ENCODE measurements at regions not wholly inside any gene's neighbourhood (a gene's known extent, or its start where the extent isn't known, plus 50 kb on each side); places are given as distances from the start of the nearest gene placed in this dataset.

GRCh38 chr2:107625982-107626381, 200.7 kb upstream of the RGPD4 start:
- no peak overlapping the region for H3K27ac ChIP-seq (ENCODE audit: insufficient read length, low read depth, low read length)
- no peak overlapping the region for H3K4me2 ChIP-seq (ENCODE audit: insufficient read depth, insufficient read length, low read length)
- peaks cover 10% of the 10 kb centered on the region for H3K9me3 ChIP-seq (ENCODE audit: control insufficient read depth, low read depth, low read length)
- no peak overlapping the region for H2AK5ac ChIP-seq (ENCODE audit: insufficient read length, low read length)
- H2BK5ac ChIP-seq (ENCODE audit: insufficient read length, low read length), result no peak overlapping the region
- no peak overlapping the region for H3K27ac Mint-ChIP-seq
- H3K9me3 Mint-ChIP-seq, result peaks cover 35 to 58% of the 10 kb centered on the region in 2 experiments
- H3K27me3 ChIP-seq (ENCODE audit: insufficient read depth, low read length), result no peaks in the 10 kb centered on the region
- H3K9ac ChIP-seq (ENCODE audit: extremely low read depth, insufficient read length, low read length), result no peak overlapping the region
- H3K79me1 ChIP-seq (ENCODE audit: insufficient read depth, low read depth, low read length, poor library complexity, severe bottlenecking), result no peaks in the 10 kb centered on the region
- no peak overlapping the region for H3K14ac ChIP-seq (ENCODE audit: insufficient read depth, low read length)
- no peak overlapping the region for H2BK15ac ChIP-seq (ENCODE audit: low read depth, low read length)
- no peak overlapping the region for H4K5ac ChIP-seq (ENCODE audit: insufficient read length, low read depth, low read length)
- H2BK12ac ChIP-seq (ENCODE audit: insufficient read length, low read depth, low read length), result no peak overlapping the region
- H3K56ac ChIP-seq (ENCODE audit: insufficient read length, low read depth, low read length), result no peak overlapping the region
- H4K8ac ChIP-seq (replicated peaks; ENCODE audit: insufficient read length, low read depth, low read length), result no peak overlapping the region
- H3K36me3 Mint-ChIP-seq (ENCODE audit: insufficient read depth in 1 of 3, low read depth in 3 of 3), result peaks cover 6 to 32% (median 7%) of the 10 kb centered on the region in 3 experiments; a peak in 6 of 7 replicates
- no peak overlapping the region for H3K23ac ChIP-seq (ENCODE audit: insufficient read length, low read depth, low read length)
- H3K4ac ChIP-seq (ENCODE audit: low read depth, low read length), result no peak overlapping the region
- H3K79me2 ChIP-seq (ENCODE audit: insufficient read depth, low read length), result no peaks in the 10 kb centered on the region
- H4K20me1 ChIP-seq (ENCODE audit: control insufficient read depth, insufficient read depth, insufficient read length), result no peaks in the 10 kb centered on the region
- H3K4me1 ChIP-seq (ENCODE audit: insufficient read depth, low read length), result no peaks in the 10 kb centered on the region
- no peaks in the 10 kb centered on the region for H3K27me3 Mint-ChIP-seq (ENCODE audit: low read depth)
- H3T11ph ChIP-seq (ENCODE audit: low read length), result no peak overlapping the region
- H3K4me1 Mint-ChIP-seq, result no peaks in the 10 kb centered on the region
- no peak overlapping the region for H4K91ac ChIP-seq (ENCODE audit: insufficient read length, low read depth, low read length)
- no peaks in the 10 kb centered on the region for H3K23me2 ChIP-seq (ENCODE audit: insufficient read length, low read depth, low read length, poor library complexity, severe bottlenecking)
- H2BK20ac ChIP-seq (ENCODE audit: low read depth, low read length, poor library complexity, severe bottlenecking), result no peak overlapping the region
- H2AFZ ChIP-seq (ENCODE audit: low read length), result no peak overlapping the region
- H3K4me3 Mint-ChIP-seq, result no peak overlapping the region
- no peak for DNase-seq
- no peak overlapping the region for H2BK120ac ChIP-seq (ENCODE audit: low read depth, low read length, poor library complexity, severe bottlenecking)
- no peak for TF ChIP-seq CTCF (conservative IDR thresholded peaks at IDR 0.05)
- H3K18ac ChIP-seq (ENCODE audit: insufficient read length, low read depth, low read length), result no peak overlapping the region

Data from H9 (cell line).